NCI-H187 (cell line): ENCODE measurements at regions not wholly inside any gene's neighbourhood (a gene's known extent, or its start where the extent isn't known, plus 50 kb on each side); places are given as distances from the start of the nearest gene placed in this dataset.
"Not testable (repeated sequence)": the region's sequence is repeated elsewhere in the genome, so short reads cannot be mapped to it uniquely, and the experiment has no call there.

ENCODE experiments used
- DNase-seq, 2 experiments: peaks; one replicate each; lab custom pipeline; 2025; lab: John Stamatoyannopoulos, UW

- DNase-seq = no peak
These were observed 73.8 kb downstream of the SLC25A46 start for GRCh38 chr5:110812639-110813038.

- no peak for DNase-seq
These were observed 77.3 kb downstream of the SLC25A46 start for GRCh38 chr5:110815916-110816605.

DNA sequence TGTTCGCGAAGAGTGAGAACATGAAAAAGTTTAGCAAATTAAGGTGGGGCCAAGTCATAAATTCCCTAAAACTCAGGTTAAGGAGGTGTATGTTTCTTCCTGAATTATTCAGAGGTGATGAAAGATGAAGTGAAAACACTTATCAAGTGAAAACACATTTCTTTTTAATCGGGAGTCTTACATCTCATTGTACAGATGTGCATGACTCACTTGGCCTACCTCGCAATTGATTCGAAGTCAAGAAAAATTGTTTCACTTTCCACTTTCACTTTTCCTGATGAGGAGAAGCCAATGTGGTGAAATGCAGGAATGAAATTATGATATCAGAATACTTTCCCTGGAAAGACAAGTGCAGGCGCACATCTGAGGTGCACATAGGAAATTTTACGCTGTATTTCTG lies 78.7 kb downstream of the SLC25A46 start:
- DNase-seq = no peak

DNA sequence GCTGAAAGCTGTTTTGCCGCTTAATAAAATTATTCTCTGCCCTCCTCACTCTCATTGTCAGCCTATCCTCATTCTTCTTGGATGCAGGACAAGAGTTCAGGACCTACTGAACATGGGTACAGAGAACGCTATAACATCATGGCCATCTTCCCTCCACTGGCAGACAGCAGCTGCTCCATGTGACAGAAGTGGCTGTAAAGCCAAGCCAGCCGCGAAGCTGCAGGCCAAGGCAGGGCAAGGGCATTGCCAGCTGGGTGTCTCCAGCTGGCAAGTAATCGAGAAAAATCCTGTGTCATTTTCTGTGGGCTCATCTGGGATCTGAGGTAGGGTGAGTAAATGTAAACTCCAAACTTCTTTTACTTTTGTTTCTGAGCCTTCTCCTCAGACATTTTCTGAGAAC lies 84.8 kb downstream of the SLC25A46 start:
- no peak for DNase-seq

DNA sequence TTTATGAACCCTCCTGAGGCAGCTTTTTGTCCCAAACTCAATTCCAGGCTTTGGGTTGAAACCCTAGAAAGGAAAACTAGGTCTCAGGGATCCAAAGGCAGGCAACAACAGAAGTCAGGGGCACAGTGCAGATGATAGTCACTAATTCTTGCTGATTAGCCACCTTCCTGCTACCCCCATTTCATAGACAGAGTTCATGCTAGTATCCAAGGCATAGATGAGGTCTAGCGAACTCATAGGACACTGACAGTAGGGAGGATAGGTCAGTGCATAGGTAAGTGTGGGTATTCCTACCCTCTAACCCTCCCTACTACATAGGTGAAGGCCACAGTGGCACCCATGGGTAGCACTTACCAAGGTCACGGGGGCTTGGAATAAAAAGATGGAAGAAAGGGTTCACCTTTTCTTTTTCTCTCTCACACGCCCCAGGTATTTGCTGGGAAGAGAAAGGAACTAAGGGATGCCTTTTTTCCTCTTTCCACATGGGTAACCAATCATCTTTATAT lies 86.2 kb downstream of the SLC25A46 start:
- no peak for DNase-seq

DNA sequence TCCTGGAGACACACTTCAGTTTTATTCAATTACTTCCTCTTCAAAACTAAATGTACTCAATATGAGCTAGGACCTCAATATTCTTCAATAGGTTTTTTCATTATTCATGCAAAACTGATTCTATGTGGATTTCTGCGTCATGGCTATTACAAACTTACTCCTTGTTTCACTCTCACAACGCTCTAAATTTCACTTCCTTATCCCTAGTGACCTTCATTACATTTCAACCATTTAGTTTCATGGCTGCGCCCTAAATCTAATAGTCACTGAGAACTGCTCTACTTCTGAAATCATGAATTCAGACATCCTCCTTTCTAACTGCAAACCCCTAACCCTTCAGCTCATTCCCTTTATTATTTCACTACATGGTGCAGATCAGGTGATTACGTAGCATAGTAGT lies 93.9 kb downstream of the SLC25A46 start:
- DNase-seq = no peak

- DNase-seq = not testable (repeated sequence)
These were observed 96.1 kb downstream of the SLC25A46 start for GRCh38 chr5:110834933-110835332.

DNA sequence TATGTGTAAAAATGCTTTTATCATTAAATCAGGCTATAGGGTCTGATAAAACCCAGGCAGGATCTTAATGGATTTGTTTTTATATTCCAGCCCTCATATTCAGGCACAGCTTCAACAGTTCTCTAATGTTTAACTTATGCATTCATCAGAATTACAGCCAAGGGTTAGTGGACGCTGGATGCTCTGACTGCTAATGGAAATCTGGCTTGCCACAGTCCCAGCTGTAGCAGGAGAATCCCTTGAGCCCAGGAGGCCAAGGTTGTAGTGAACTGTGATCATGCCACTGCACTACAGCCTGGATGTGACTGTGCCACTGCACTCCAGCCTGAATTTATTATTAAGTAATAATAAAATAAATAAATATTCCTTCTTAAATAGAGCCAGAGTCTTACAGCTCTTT lies 98.0 kb downstream of the SLC25A46 start:
- DNase-seq = no peak

DNA sequence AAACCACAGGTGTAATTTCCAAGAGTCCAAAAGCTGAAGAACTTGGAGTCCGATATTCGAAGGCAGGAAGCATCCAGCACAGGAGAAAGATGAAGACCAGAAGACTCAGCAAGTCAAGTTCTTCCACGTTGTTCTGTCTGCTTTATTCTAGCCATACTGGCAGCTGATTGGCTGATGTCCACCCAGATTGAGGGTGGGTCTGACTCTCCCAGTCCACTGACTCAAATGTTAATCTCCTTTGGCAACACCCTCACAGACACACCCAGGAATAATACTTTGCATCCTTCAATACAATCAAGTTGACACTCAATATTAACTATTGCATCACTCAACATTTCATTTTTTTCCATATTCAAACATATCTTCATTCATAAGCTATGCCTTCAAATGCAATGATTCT lies 99.5 kb downstream of the SLC25A46 start:
- not testable (repeated sequence) for DNase-seq

DNA sequence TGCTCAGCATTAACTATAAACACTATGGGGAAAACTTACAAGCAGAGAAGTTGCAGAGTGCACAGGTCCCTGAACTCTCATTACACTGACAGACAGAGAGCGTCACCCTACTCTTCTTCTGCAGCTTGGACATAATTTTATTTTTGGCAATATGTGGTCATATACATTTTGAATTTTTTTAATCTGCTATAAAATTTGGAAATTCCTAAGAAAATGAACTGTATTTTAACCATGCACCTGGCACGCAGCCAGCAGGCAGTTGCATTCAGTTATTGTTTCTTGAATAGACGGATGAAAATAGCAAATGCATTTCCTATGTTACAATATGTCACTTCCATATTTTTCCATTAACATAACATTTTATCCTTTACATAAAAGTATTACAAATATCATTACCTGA lies 100.2 kb downstream of the SLC25A46 start:
- no peak for DNase-seq

DNA sequence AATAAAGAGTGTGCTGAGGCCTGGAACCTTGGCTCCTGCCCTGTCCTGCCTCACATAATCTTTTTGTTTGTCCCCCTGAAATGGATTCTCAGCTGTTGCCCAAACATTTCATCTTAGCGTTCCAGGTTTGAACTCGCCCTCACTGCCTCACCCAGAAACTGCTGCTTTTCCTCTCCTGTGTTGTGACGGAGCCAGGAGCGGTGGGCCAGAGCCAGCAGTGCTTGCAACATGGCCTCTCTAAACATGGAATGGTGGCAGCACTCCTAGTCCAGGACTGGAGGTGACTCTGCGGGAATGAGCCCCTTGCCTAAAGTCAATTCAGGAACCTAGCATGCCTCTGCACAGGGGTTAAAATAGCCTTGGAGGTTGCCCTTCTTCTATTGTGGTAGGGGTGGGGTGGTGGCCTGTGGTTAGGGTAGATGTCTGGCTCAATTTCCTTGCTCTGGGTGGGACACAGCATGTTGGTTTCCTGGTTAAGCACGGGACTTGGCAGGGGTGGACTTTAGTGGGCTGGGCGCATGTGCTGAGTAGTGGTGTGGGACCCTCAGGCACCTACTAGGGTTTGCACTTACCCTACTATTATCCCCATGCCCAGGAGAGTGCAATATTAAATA lies 101.6 kb downstream of the SLC25A46 start:
- no peak for DNase-seq

DNA sequence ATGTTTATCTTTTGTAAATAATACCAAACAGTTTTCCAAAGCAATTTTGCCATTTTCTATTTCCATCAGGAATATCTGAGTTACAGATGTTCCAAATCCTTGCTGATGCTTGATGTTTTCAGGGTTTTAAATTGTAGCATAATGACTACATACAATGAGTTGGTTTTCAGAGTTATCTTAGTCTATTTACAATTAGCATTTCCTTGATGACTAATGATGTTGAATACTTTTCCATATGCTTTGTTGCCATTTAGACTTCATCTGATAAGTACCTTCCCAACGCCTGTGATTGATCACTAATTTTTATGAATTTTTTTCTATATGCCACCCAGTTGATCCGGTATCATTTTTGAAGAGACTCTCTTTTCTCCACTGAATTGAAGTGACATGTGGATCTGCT lies 102.3 kb downstream of the SLC25A46 start:
- no peak for DNase-seq

DNA sequence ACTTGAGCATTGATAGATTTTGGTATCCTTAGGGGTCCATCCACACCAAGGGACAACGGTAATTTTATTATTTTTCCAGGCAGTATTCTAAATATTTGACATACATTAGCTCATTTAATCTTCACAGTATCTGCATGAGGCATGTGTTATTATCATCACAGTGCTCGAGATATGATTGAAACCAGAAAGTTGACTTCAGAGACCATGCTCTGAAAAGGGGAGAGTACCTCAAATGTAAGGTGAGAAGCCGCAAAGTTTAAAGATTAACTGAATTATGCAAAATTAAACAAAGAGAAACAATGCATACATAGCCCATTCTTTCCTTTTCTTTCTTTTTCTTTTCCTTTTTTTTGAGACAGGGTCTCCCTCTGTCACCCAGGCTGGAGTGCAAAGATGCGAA lies 104.1 kb downstream of the SLC25A46 start:
- no peak for DNase-seq

DNA sequence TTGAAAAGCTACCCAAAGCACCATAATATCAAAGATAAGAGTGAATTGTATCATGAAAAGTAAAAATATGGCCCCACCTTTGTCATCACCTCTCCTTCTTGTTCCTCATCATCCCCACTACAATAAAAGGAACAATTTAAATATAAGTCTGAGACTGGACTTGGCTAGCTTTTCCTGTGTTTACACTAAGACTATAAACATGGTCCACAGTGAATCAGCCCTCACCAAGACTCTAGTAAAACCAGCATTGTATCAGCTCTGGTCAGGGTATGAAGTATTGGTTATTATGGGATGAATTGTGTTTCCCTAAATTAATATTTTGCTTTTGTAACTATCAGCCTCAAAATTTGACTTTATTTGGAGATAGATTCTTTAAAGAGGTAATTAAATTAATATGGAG lies 105.4 kb downstream of the SLC25A46 start:
- no peak for DNase-seq

- DNase-seq = no peak
These were observed 107.7 kb downstream of the SLC25A46 start for GRCh38 chr5:110846398-110847001.

DNA sequence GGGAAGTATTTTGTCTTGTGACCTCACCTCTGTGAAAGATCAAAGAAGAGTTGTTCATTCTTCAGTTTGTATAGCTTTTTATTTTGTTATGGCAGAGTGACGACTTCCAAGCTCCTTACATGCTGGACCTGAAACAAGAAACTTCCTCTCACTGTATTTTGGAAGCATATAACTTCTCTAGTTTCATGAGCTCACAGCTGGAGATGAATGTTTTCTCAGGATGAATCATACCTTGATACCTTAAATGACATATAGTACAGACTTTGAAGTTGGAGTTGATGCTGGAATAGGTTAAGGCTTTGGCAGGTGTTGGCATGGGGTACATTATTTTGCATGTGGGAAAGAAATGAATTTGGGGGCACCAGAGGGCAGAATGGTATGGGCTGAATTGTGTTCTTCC lies 112.5 kb downstream of the SLC25A46 start:
- DNase-seq = no peak

- DNase-seq = no peak
These were observed 113.2 kb downstream of the SLC25A46 start for GRCh38 chr5:110852053-110852452.

GRCh38 chr5:110852541-110852940 lies 113.7 kb downstream of the SLC25A46 start:
- DNase-seq = no peak

- DNase-seq = no peak
These were observed 114.5 kb downstream of the SLC25A46 start for GRCh38 chr5:110853267-110853666.

DNA sequence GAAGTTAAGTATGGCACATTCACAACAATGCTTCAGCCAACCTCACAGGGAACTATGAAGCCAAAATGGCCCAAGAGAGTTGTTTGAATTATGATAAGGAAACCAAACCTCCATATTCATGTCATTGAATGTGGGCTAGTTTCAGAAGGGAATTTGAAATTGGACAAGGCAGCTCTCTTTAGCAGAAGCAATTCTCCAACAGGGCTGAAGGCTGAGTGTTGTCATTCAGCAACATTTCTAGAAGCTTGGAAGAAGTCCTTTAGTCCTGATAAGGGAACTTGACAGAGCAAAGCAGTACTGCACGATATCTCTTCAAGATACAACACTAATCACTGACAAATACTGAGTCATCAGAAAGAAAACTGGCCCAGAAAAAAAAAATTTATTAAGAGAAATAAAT lies 115.4 kb downstream of the SLC25A46 start:
- DNase-seq = no peak

DNA sequence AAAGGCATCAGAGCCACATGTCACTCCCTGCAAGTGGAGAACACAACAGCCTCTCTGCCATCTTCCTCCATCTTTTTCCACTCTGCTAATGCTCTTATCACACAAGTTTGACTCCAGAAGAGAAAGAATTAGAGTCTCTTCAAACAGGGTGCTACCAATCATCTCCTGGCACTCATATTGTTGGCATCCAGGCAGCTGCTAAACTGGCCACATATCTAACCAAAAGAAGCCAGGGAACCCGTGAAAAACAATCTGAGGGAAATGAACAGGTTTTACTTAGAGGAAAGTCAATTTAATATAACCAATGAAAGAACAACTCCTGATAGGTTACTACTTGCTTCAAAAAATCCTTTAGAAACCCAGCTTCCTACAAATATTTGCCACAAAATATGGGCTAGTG lies 117.2 kb downstream of the SLC25A46 start:
- DNase-seq = no peak

DNA sequence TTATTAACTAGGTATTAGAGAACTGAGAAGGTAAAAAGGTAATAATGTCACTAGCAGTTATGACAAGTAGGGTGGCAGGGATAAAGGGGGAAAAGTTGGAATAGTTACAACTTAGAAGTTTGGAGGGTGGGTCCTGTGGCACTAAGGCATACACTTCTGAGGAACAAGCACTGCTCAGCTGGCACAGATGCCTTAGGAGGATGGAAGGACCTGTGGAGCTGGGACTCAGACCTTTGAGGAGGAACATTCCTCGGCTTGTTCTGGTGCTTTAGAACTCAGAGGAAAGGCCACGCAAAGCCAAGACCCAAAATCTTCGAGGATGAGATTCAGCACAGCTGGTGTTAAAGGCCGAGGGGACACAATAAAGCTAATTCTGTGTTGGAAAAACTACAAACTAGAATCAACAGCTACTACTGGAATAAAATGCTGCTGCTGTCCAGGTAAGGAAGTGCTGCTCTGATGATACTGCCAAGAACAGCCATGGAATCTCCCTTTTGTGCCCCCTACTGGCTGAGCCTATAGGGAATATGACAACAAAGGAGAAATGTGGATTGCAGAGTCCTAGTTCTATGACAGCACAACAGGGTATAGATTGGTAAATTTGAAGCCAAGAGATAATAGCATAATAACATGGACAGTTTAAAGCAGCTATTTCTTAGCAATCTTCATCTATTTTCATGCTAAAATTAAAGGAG lies 126.7 kb downstream of the SLC25A46 start:
- DNase-seq = no peak

- DNase-seq = no peak
These were observed 131.1 kb downstream of the SLC25A46 start for GRCh38 chr5:110869927-110870326.
